GM12874 (cell line): ENCODE measurements at regions not wholly inside any gene's neighbourhood (a gene's known extent, or its start where the extent isn't known, plus 50 kb on each side); places are given as distances from the start of the nearest gene placed in this dataset.
A peak's percentile ranks its signal among the peaks of the same experiment; 100 is the strongest.

Experiments
- CTCF ChIP-seq: IDR thresholded peaks from 2 replicates; pipeline ENCODE4 v1.5.1; 2011; ENCODE audit warnings: low read depth, mild to moderate bottlenecking, control low read depth, low read length, moderate library complexity; ENCODE audit not compliant: insufficient read depth

GRCh38 chr11:29163231-29163630 is 853.6 kb downstream of the KCNA4 start:
- no peak for TF ChIP-seq CTCF

GRCh38 chr11:29162491-29162890 is 854.3 kb downstream of the KCNA4 start:
- no peak for TF ChIP-seq CTCF

- TF ChIP-seq CTCF: no peak
These were observed 855.6 kb downstream of the KCNA4 start for GRCh38 chr11:29161191-29161590.

- TF ChIP-seq CTCF: peak; percentile 52
These were observed 857.0 kb downstream of the KCNA4 start for GRCh38 chr11:29159552-29160465.

- no peak for TF ChIP-seq CTCF
These were observed 863.8 kb downstream of the KCNA4 start for GRCh38 chr11:29153078-29153477.

- TF ChIP-seq CTCF: no peak
These were observed 881.3 kb downstream of the KCNA4 start for GRCh38 chr11:29135504-29135903.

- no peak for TF ChIP-seq CTCF
These were observed 885.8 kb downstream of the KCNA4 start for GRCh38 chr11:29131055-29131454.
